ENCODE measurements at regions not wholly inside any gene's neighbourhood (a gene's known extent, or its start where the extent isn't known, plus 50 kb on each side); places are given as distances from the start of the nearest gene placed in this dataset.

DNA sequence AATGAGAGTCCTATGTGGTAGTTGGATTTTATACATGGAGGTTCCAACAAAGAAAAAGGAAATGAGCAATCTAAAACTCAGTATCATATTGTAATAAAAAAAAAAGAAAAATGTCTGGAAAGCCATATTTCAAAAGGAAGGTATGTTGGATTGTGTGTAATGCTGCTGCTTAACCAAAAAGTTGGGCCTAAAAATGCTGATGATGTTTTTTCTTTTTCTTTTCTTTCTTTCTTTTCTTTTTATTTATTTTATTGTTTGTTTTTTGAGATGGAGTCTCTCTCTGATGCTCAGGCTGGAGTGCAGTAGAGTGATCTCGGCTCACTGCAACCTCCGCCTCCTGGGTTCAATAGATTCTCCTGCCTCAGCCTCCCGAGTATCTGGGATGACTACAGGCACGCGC lies 1424.0 kb upstream of the CDH6 start:
- TF ChIP-seq, protein P1, sequence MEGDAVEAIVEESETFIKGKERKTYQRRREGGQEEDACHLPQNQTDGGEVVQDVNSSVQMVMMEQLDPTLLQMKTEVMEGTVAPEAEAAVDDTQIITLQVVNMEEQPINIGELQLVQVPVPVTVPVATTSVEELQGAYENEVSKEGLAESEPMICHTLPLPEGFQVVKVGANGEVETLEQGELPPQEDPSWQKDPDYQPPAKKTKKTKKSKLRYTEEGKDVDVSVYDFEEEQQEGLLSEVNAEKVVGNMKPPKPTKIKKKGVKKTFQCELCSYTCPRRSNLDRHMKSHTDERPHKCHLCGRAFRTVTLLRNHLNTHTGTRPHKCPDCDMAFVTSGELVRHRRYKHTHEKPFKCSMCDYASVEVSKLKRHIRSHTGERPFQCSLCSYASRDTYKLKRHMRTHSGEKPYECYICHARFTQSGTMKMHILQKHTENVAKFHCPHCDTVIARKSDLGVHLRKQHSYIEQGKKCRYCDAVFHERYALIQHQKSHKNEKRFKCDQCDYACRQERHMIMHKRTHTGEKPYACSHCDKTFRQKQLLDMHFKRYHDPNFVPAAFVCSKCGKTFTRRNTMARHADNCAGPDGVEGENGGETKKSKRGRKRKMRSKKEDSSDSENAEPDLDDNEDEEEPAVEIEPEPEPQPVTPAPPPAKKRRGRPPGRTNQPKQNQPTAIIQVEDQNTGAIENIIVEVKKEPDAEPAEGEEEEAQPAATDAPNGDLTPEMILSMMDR (IDR thresholded peaks at IDR 0.05) = no peak
- no peak for TF ChIP-seq POLR2A (IDR thresholded peaks at IDR 0.05)

All from ovary (tissue), 3 donors.